Cardiac muscle cell (in vitro differentiated cells and primary cell): ENCODE measurements at regions not wholly inside any gene's neighbourhood (a gene's known extent, or its start where the extent isn't known, plus 50 kb on each side); places are given as distances from the start of the nearest gene placed in this dataset.

Experiments used
- DNase-seq, 2 donors: peaks; one replicate each; pipeline versions ENCODE4 v3.0.0 to v3.0.0-alpha.2; 2010 to 2017; ENCODE audit warnings: low read depth in 1 of 2, low spot score in 1 of 2
- H3K27ac ChIP-seq: fragments of 200-600 bp; sonication (generic); 2 replicates; pipeline ENCODE4 v1.5.1; 2016
- H3K27me3 ChIP-seq: fragments of 200-600 bp; sonication (generic); 2 replicates; pipeline ENCODE4 v1.6.0; 2016; ENCODE audit warnings: control low read depth
- H3K36me3 ChIP-seq: fragments of 200-600 bp; sonication (generic); 2 replicates; pipeline ENCODE4 v1.5.1; 2016; ENCODE audit warnings: control low read depth
- H3K4me1 ChIP-seq: fragments of 200-600 bp; sonication (generic); 2 replicates; pipeline ENCODE4 v1.8.1; 2017; ENCODE audit warnings: low read depth, mild to moderate bottlenecking, mixed run types
- H3K4me3 ChIP-seq: fragments of 200-600 bp; sonication (generic); 2 replicates; pipeline ENCODE4 v1.5.1; 2016; ENCODE audit warnings: mild to moderate bottlenecking
- H3K9me3 ChIP-seq: fragments of 200-600 bp; sonication (generic); 2 replicates; pipeline ENCODE4 v1.5.1; 2017; ENCODE audit warnings: low read depth, mild to moderate bottlenecking, control low read depth
- TF ChIP-seq, protein P1 (sequence below): IDR thresholded peaks from 2 replicates; pipeline ENCODE4 v1.5.1; 2012; ENCODE audit warnings: low read depth, mild to moderate bottlenecking, low read length

DNA sequence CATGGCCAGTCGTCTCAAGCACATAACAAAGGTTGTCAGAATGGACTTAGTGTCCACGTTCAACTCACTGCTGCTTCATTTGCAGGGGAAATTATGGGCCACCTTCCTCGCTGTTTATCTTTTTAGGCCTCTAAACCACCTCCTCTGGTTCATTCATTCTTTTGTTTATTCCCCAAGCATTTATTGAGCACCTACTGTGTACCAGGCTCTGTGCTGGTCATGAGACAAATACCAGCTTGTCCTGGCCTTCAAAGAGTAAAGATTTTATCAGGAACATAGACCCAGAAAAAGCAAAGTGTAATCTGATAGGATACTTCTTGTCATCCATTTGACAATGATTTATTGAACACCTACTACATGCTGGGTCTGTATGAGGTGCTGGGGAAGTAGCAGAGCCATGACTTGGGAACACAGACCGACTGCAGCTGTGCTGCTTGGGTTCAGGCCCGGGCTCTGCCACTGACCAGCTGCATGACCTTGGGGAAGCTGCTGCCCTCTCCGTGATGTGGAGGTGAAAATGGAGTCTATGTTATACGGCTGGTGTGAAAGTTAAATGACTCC is 63.4 kb upstream of the SLC6A6 start:
- H3K9me3 ChIP-seq, result no peaks in the 10 kb centered on the region
- no peaks in the 10 kb centered on the region for H3K4me1 ChIP-seq
- H3K27me3 ChIP-seq, result no peaks in the 10 kb centered on the region
- TF ChIP-seq, protein P1, sequence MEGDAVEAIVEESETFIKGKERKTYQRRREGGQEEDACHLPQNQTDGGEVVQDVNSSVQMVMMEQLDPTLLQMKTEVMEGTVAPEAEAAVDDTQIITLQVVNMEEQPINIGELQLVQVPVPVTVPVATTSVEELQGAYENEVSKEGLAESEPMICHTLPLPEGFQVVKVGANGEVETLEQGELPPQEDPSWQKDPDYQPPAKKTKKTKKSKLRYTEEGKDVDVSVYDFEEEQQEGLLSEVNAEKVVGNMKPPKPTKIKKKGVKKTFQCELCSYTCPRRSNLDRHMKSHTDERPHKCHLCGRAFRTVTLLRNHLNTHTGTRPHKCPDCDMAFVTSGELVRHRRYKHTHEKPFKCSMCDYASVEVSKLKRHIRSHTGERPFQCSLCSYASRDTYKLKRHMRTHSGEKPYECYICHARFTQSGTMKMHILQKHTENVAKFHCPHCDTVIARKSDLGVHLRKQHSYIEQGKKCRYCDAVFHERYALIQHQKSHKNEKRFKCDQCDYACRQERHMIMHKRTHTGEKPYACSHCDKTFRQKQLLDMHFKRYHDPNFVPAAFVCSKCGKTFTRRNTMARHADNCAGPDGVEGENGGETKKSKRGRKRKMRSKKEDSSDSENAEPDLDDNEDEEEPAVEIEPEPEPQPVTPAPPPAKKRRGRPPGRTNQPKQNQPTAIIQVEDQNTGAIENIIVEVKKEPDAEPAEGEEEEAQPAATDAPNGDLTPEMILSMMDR, result no peak
- no peak overlapping the region for H3K4me3 ChIP-seq
- no peaks in the 10 kb centered on the region for H3K36me3 ChIP-seq
- H3K27ac ChIP-seq, result no peak overlapping the region
- no peak for DNase-seq

GRCh38 chr3:14340960-14341708 is 61.3 kb upstream of the SLC6A6 start:
- H3K4me3 ChIP-seq, result no peak overlapping the region
- no peaks in the 10 kb centered on the region for H3K27me3 ChIP-seq
- H3K4me1 ChIP-seq, result no peaks in the 10 kb centered on the region
- no peaks in the 10 kb centered on the region for H3K9me3 ChIP-seq
- no peaks in the 10 kb centered on the region for H3K36me3 ChIP-seq
- DNase-seq, result peak in 1 of 2 donors; percentile 84
- TF ChIP-seq, protein P1, result no peak
- H3K27ac ChIP-seq, result no peak overlapping the region

- TF ChIP-seq, protein P1, result no peak
- no peak overlapping the region for H3K4me3 ChIP-seq
- no peaks in the 10 kb centered on the region for H3K9me3 ChIP-seq
- no peak for DNase-seq
- H3K27ac ChIP-seq, result no peak overlapping the region
- no peaks in the 10 kb centered on the region for H3K36me3 ChIP-seq
- no peaks in the 10 kb centered on the region for H3K4me1 ChIP-seq
- H3K27me3 ChIP-seq, result no peaks in the 10 kb centered on the region
These were observed 58.9 kb upstream of the SLC6A6 start for GRCh38 chr3:14343338-14344112.

- H3K27me3 ChIP-seq, result no peaks in the 10 kb centered on the region
- TF ChIP-seq, protein P1, result no peak
- H3K9me3 ChIP-seq, result no peaks in the 10 kb centered on the region
- no peak overlapping the region for H3K4me3 ChIP-seq
- no peak overlapping the region for H3K27ac ChIP-seq
- no peaks in the 10 kb centered on the region for H3K4me1 ChIP-seq
- no peaks in the 10 kb centered on the region for H3K36me3 ChIP-seq
- no peak for DNase-seq
These were observed 58.1 kb upstream of the SLC6A6 start for GRCh38 chr3:14344351-14344750.

- H3K27me3 ChIP-seq, result no peaks in the 10 kb centered on the region
- no peaks in the 10 kb centered on the region for H3K4me1 ChIP-seq
- peak in 1 of 2 donors; percentile 9 for DNase-seq
- no peaks in the 10 kb centered on the region for H3K9me3 ChIP-seq
- TF ChIP-seq, protein P1, result no peak
- no peak overlapping the region for H3K4me3 ChIP-seq
- no peaks in the 10 kb centered on the region for H3K36me3 ChIP-seq
- H3K27ac ChIP-seq, result no peak overlapping the region
These were observed 56.8 kb upstream of the SLC6A6 start for GRCh38 chr3:14345496-14346150.
